HL-60/S4 treated with phorbol 12-myristate 13-acetate at 8.2 ng/mL for 4 days and 3 days (cell line): ENCODE measurements at regions not wholly inside any gene's neighbourhood (a gene's known extent, or its start where the extent isn't known, plus 50 kb on each side); places are given as distances from the start of the nearest gene placed in this dataset.
"Not testable (repeated sequence)": the region's sequence is repeated elsewhere in the genome, so short reads cannot be mapped to it uniquely, and the experiment has no call there.

ENCODE experiments used
- in situ Hi-C: fragments of 300-500 bp; cut with MboI; formaldehyde crosslinking; loops from 2 replicates; pipeline ENCODE4 v1.15.0; 2022; ENCODE audit warnings: low sequenced_read_pairs

- in situ Hi-C loops = no loop called here
Observed at GRCh38 chr2:194491409-194492115, 1165.5 kb upstream of the SLC39A10 start.

GRCh38 chr2:194486326-194486725, 1170.7 kb upstream of the SLC39A10 start:
- in situ Hi-C loops = no loop called here

GRCh38 chr2:194483041-194483440, 1174.0 kb upstream of the SLC39A10 start:
- in situ Hi-C loops = no loop called here

GRCh38 chr2:194465641-194466040, 1191.4 kb upstream of the SLC39A10 start:
- in situ Hi-C loops = no loop called here

- in situ Hi-C loops = no loop called here
Observed at GRCh38 chr2:194464964-194465638, 1191.9 kb upstream of the SLC39A10 start.

- in situ Hi-C loops = not testable (repeated sequence)
Observed at GRCh38 chr2:194462883-194463282, 1194.1 kb upstream of the SLC39A10 start.

GRCh38 chr2:194455358-194455757, 1201.7 kb upstream of the SLC39A10 start:
- in situ Hi-C loops = no loop called here

GRCh38 chr2:194452504-194452903, 1204.5 kb upstream of the SLC39A10 start:
- in situ Hi-C loops = no loop called here

- in situ Hi-C loops = no loop called here
Observed at GRCh38 chr2:194445226-194445625, 1211.8 kb upstream of the SLC39A10 start.

- in situ Hi-C loops = no loop called here
Observed at GRCh38 chr2:194443926-194444325, 1213.1 kb upstream of the SLC39A10 start.

- in situ Hi-C loops = no loop called here
Observed at GRCh38 chr2:194424683-194425209, 1232.3 kb upstream of the SLC39A10 start.

GRCh38 chr2:194411221-194411620, 1245.8 kb upstream of the SLC39A10 start:
- in situ Hi-C loops = no loop called here

- in situ Hi-C loops = no loop called here
Observed at GRCh38 chr2:194395818-194396217, 1261.2 kb upstream of the SLC39A10 start.

GRCh38 chr2:194385376-194385775, 1271.7 kb upstream of the SLC39A10 start:
- in situ Hi-C loops = no loop called here

GRCh38 chr2:194383401-194383800, 1273.6 kb upstream of the SLC39A10 start:
- in situ Hi-C loops = no loop called here

- in situ Hi-C loops = no loop called here
Observed at GRCh38 chr2:194382221-194382620, 1274.8 kb upstream of the SLC39A10 start.

GRCh38 chr2:194380011-194380410, 1277.0 kb upstream of the SLC39A10 start:
- in situ Hi-C loops = no loop called here

- in situ Hi-C loops = not testable (repeated sequence)
Observed at GRCh38 chr2:194367390-194367789, 1289.6 kb upstream of the SLC39A10 start.

- in situ Hi-C loops = no loop called here
Observed at GRCh38 chr2:194363878-194364277, 1293.1 kb upstream of the SLC39A10 start.

- in situ Hi-C loops = no loop called here
Observed at GRCh38 chr2:194363295-194363694, 1293.7 kb upstream of the SLC39A10 start.

- in situ Hi-C loops = no loop called here
Observed at GRCh38 chr2:194352505-194352904, 1304.5 kb upstream of the SLC39A10 start.

- in situ Hi-C loops = no loop called here
Observed at GRCh38 chr2:194346193-194346592, 1310.8 kb upstream of the SLC39A10 start.
